GM23248 (cell line): ENCODE measurements at regions not wholly inside any gene's neighbourhood (a gene's known extent, or its start where the extent isn't known, plus 50 kb on each side); places are given as distances from the start of the nearest gene placed in this dataset.

Experiments
- EZH2 ChIP-seq: fragments of 200-600 bp; sonication (generic); IDR thresholded peaks from 2 replicates; pipeline ENCODE4 v1.6.1; 2018; ENCODE audit warnings: antibody characterized with exemption, mild to moderate bottlenecking; ENCODE audit not compliant: insufficient read depth, poor library complexity, severe bottlenecking
- EZH2phosphoT487 ChIP-seq: fragments of 200-600 bp; sonication (generic); IDR thresholded peaks from 2 replicates; pipeline ENCODE4 v1.6.1; 2018; ENCODE audit warnings: antibody characterized with exemption, moderate library complexity, mild to moderate bottlenecking, low read depth; ENCODE audit not compliant: insufficient read depth

GRCh38 chrX:106278951-106279350 is 110.8 kb downstream of the PWWP3B start:
- TF ChIP-seq EZH2phosphoT487 (no peak), EZH2 (no peak)
